ENCODE measurements at regions not wholly inside any gene's neighbourhood (a gene's known extent, or its start where the extent isn't known, plus 50 kb on each side); places are given as distances from the start of the nearest gene placed in this dataset.

- Histone ChIP-seq H3K4me1 (no peaks in the 10 kb centered on the region), H3F3A (ENCODE audit: low read depth) (no peaks in the 10 kb centered on the region), H3K9me3 (ENCODE audit: low read depth) (no peaks in the 10 kb centered on the region), H3K36me3 (no peaks in the 10 kb centered on the region), H4K20me1 (ENCODE audit: low read depth) (no peaks in the 10 kb centered on the region), H3K9ac (no peak overlapping the region), H3K79me2 (ENCODE audit: low read depth) (no peaks in the 10 kb centered on the region), H3K27me3 (no peaks in the 10 kb centered on the region), H2AFZ (replicated peaks) (no peak overlapping the region), H3K4me2 (no peak overlapping the region), H3K27ac (no peak overlapping the region), H3K4me3 (no peak overlapping the region)
- no peaks in the 10 kb centered on the region for H3K36me3 Mint-ChIP-seq
- DNase-seq (ENCODE audit: low spot score) = no peak
- no peak overlapping the region for H3K27ac Mint-ChIP-seq
- no peaks in the 10 kb centered on the region for H3K4me1 Mint-ChIP-seq
- H3K27me3 Mint-ChIP-seq (ENCODE audit: insufficient read depth, low read depth) = peaks cover 2% of the 10 kb centered on the region
- no peak for TF ChIP-seq EZH2phosphoT487 (IDR thresholded peaks at IDR 0.05)
- no peak for TF ChIP-seq CTCF (IDR thresholded peaks at IDR 0.05)
- TF ChIP-seq EZH2 (IDR thresholded peaks at IDR 0.05) = no peak
- H3K4me3 Mint-ChIP-seq = no peak overlapping the region
- H3K9me3 Mint-ChIP-seq = peaks cover 4% of the 10 kb centered on the region
Observed at GRCh38 chr6:130514712-130515111, 148.9 kb downstream of the TMEM200A start.

- Mint-ChIP-seq H3K9me3 (peaks cover 4% of the 10 kb centered on the region), H3K4me1 (no peaks in the 10 kb centered on the region), H3K27ac (no peak overlapping the region), H3K4me3 (no peak overlapping the region), H3K36me3 (no peaks in the 10 kb centered on the region), H3K27me3 (ENCODE audit: insufficient read depth, low read depth) (peaks cover 2% of the 10 kb centered on the region)
- H3K9me3 ChIP-seq (ENCODE audit: low read depth) = no peaks in the 10 kb centered on the region
- TF ChIP-seq CTCF (IDR thresholded peaks at IDR 0.05) (no peak), EZH2phosphoT487 (IDR thresholded peaks at IDR 0.05) (no peak), EZH2 (IDR thresholded peaks at IDR 0.05) (no peak)
- no peak overlapping the region for H3K4me3 ChIP-seq
- H2AFZ ChIP-seq (replicated peaks) = no peak overlapping the region
- H3K27me3 ChIP-seq = no peaks in the 10 kb centered on the region
- H3K27ac ChIP-seq = no peak overlapping the region
- H3K9ac ChIP-seq = no peak overlapping the region
- no peaks in the 10 kb centered on the region for H4K20me1 ChIP-seq (ENCODE audit: low read depth)
- H3F3A ChIP-seq (ENCODE audit: low read depth) = no peaks in the 10 kb centered on the region
- no peaks in the 10 kb centered on the region for H3K36me3 ChIP-seq
- no peak overlapping the region for H3K4me2 ChIP-seq
- DNase-seq (ENCODE audit: low spot score) = no peak
- H3K79me2 ChIP-seq (ENCODE audit: low read depth) = no peaks in the 10 kb centered on the region
- H3K4me1 ChIP-seq = no peaks in the 10 kb centered on the region
Observed at GRCh38 chr6:130515306-130515705, 149.5 kb downstream of the TMEM200A start.

- Histone ChIP-seq H3K79me2 (ENCODE audit: low read depth) (no peaks in the 10 kb centered on the region), H4K20me1 (ENCODE audit: low read depth) (no peaks in the 10 kb centered on the region), H3K27me3 (no peaks in the 10 kb centered on the region), H3K27ac (no peak overlapping the region), H3K4me1 (no peaks in the 10 kb centered on the region), H3F3A (ENCODE audit: low read depth) (no peaks in the 10 kb centered on the region), H3K36me3 (no peaks in the 10 kb centered on the region), H3K4me3 (no peak overlapping the region), H2AFZ (replicated peaks) (no peak overlapping the region), H3K4me2 (no peak overlapping the region), H3K9ac (no peak overlapping the region), H3K9me3 (ENCODE audit: low read depth) (no peaks in the 10 kb centered on the region)
- TF ChIP-seq EZH2 (IDR thresholded peaks at IDR 0.05) = no peak
- no peak for TF ChIP-seq CTCF (IDR thresholded peaks at IDR 0.05)
- no peak for TF ChIP-seq EZH2phosphoT487 (IDR thresholded peaks at IDR 0.05)
- Mint-ChIP-seq H3K4me1 (no peaks in the 10 kb centered on the region), H3K27me3 (ENCODE audit: insufficient read depth, low read depth) (peaks cover 2% of the 10 kb centered on the region), H3K9me3 (no peaks in the 10 kb centered on the region), H3K36me3 (no peaks in the 10 kb centered on the region), H3K4me3 (no peak overlapping the region), H3K27ac (no peak overlapping the region)
- DNase-seq (ENCODE audit: low spot score) = no peak
Observed at GRCh38 chr6:130516604-130517003, 150.8 kb downstream of the TMEM200A start.
